Naive thymus-derived CD4-positive, alpha-beta T cell (primary cell): ENCODE measurements at regions not wholly inside any gene's neighbourhood (a gene's known extent, or its start where the extent isn't known, plus 50 kb on each side); places are given as distances from the start of the nearest gene placed in this dataset.

Experiments used
- ATAC-seq: fragments of 150-1000 bp; cut with Tn5 transposase; 2 replicates; pipeline ENCODE4 v1.10.0; 2021; ENCODE audit warnings: mild to moderate bottlenecking, moderate library complexity
- CTCF ChIA-PET: fragments of 350-600 bp; sonication (Branson Sonifier 250); formaldehyde crosslinking; loops from one replicate; lab custom pipeline; 2021; ENCODE audit warnings: antibody characterized with exemption; lab: Charles Lee
- POLR2A ChIA-PET: fragments of 350-600 bp; sonication (Branson Sonifier 250); formaldehyde crosslinking; loops from one replicate; lab custom pipeline; 2021; ENCODE audit warnings: antibody characterized with exemption, inconsistent platforms; lab: Charles Lee
- DNase-seq, 9 donors: peaks; one replicate each; pipeline versions ENCODE4 v3.0.0 to v3.0.0-alpha.2; 2020 to 2022; ENCODE audit warnings: mixed read lengths in 1 of 9
- H3K27ac ChIP-seq: one replicate; pipeline ENCODE4 v1.7.0; 2013; ENCODE audit warnings: mild to moderate bottlenecking, low read depth, low read length, moderate library complexity
- H3K27me3 ChIP-seq, 2 donors: one replicate each; pipeline ENCODE4 v1.7.0; 2013; ENCODE audit warnings: low read length in 2 of 2, mild to moderate bottlenecking in 2 of 2, moderate library complexity in 2 of 2; ENCODE audit not compliant: control insufficient read depth in 2 of 2, insufficient read depth in 2 of 2
- H3K36me3 ChIP-seq, 3 experiments: 1 replicate in 2 of 3; 2 replicates in 1 of 3; pipeline ENCODE4 v1.7.0; 2013; ENCODE audit warnings: low read length in 3 of 3, mild to moderate bottlenecking in 3 of 3, moderate library complexity in 1 of 3; ENCODE audit not compliant: insufficient read depth in 3 of 3, control insufficient read depth in 2 of 3
- H3K4me1 ChIP-seq, 2 donors: one replicate each; pipeline ENCODE4 v1.7.0; 2013; ENCODE audit warnings: low read length in 2 of 2, mild to moderate bottlenecking in 2 of 2, moderate library complexity in 1 of 2; ENCODE audit not compliant: control insufficient read depth in 2 of 2, insufficient read depth in 2 of 2
- H3K4me3 ChIP-seq: 2 replicates; pipeline ENCODE4 v1.7.0; 2013; ENCODE audit warnings: mild to moderate bottlenecking, low read length
- H3K9me3 ChIP-seq, 3 experiments: 1 replicate in 2 of 3; 2 replicates in 1 of 3; pipeline ENCODE4 v1.7.0; 2013; ENCODE audit warnings: low read length in 3 of 3; ENCODE audit not compliant: control insufficient read depth in 2 of 3
- H3K27ac Mint-ChIP-seq, 9 donors: one replicate each; pipeline ENCODE4 v1.8.0; 2020 to 2022; ENCODE audit warnings: mixed read lengths in 9 of 9, mild to moderate bottlenecking in 8 of 9, moderate library complexity in 5 of 9, inconsistent platforms in 2 of 9
- H3K27me3 Mint-ChIP-seq, 5 donors: one replicate each; pipeline ENCODE4 v1.8.0; 2021 to 2022; ENCODE audit warnings: mixed read lengths in 5 of 5, mild to moderate bottlenecking in 1 of 5
- H3K36me3 Mint-ChIP-seq, 5 donors: one replicate each; pipeline ENCODE4 v1.8.0; 2020 to 2022; ENCODE audit warnings: mixed read lengths in 5 of 5, mild to moderate bottlenecking in 3 of 5, inconsistent platforms in 1 of 5
- H3K4me1 Mint-ChIP-seq, 7 donors: one replicate each; pipeline ENCODE4 v1.8.0; 2020 to 2022; ENCODE audit warnings: mixed read lengths in 7 of 7, mild to moderate bottlenecking in 3 of 7, inconsistent platforms in 1 of 7
- H3K4me3 Mint-ChIP-seq, 10 donors: one replicate each; pipeline ENCODE4 v1.8.0; 2020 to 2022; ENCODE audit warnings: mild to moderate bottlenecking in 10 of 10, mixed read lengths in 10 of 10, moderate library complexity in 6 of 10, inconsistent platforms in 2 of 10
- H3K9me3 Mint-ChIP-seq, 11 donors: one replicate each; pipeline ENCODE4 v1.8.0; 2020 to 2022; ENCODE audit warnings: mixed read lengths in 11 of 11, mild to moderate bottlenecking in 4 of 11, inconsistent platforms in 1 of 11, moderate library complexity in 1 of 11
- intact Hi-C, 2 donors: fragments of 100-400 bp; cut with micrococcal nuclease; formaldehyde crosslinking; loops; one replicate each; pipeline ENCODE4 v1.15.1; 2023

- H3K9me3 Mint-ChIP-seq: peaks cover 0 to 31% (median 11%) of the 10 kb centered on the region in 11 donors
- no peak overlapping the region for H3K27ac Mint-ChIP-seq
- DNase-seq: no peak
- no peak overlapping the region for H3K4me3 Mint-ChIP-seq
- no peak overlapping the region for H3K27ac ChIP-seq
- intact Hi-C loops: no loop called here
- H3K27me3 Mint-ChIP-seq: no peaks in the 10 kb centered on the region
- POLR2A ChIA-PET: no interaction called here
- H3K4me1 Mint-ChIP-seq: no peaks in the 10 kb centered on the region
- no peaks in the 10 kb centered on the region for H3K9me3 ChIP-seq
- CTCF ChIA-PET: no interaction called here
- ATAC-seq: no peak
- H3K4me3 ChIP-seq: no peak overlapping the region
- no peaks in the 10 kb centered on the region for H3K4me1 ChIP-seq
- H3K36me3 ChIP-seq: no peaks in the 10 kb centered on the region
- H3K36me3 Mint-ChIP-seq: no peaks in the 10 kb centered on the region
- H3K27me3 ChIP-seq: no peaks in the 10 kb centered on the region
These were observed 852.7 kb downstream of the LUZP2 start for GRCh38 chr11:25349537-25349936.

- no peak for DNase-seq
- no peak overlapping the region for H3K4me3 Mint-ChIP-seq
- no peaks in the 10 kb centered on the region for H3K36me3 Mint-ChIP-seq
- H3K4me1 ChIP-seq: no peaks in the 10 kb centered on the region
- no peak for ATAC-seq
- no peaks in the 10 kb centered on the region for H3K27me3 Mint-ChIP-seq
- no peaks in the 10 kb centered on the region for H3K27me3 ChIP-seq
- H3K27ac Mint-ChIP-seq: no peak overlapping the region
- ChIA-PET CTCF (interaction anchor here (0.5 kb wide), 1 partner anchor 293 kb away, joined by 3 read pairs; no protein-coding TSS in a partner anchor), POLR2A (no interaction called here)
- H3K9me3 ChIP-seq: no peaks in the 10 kb centered on the region
- no peaks in the 10 kb centered on the region for H3K36me3 ChIP-seq
- no peak overlapping the region for H3K4me3 ChIP-seq
- intact Hi-C loops: no loop called here
- no peaks in the 10 kb centered on the region for H3K4me1 Mint-ChIP-seq
- H3K27ac ChIP-seq: no peak overlapping the region
- H3K9me3 Mint-ChIP-seq: peaks cover 0 to 43% (median 12%) of the 10 kb centered on the region in 11 donors
These were observed 854.3 kb downstream of the LUZP2 start for GRCh38 chr11:25350899-25351803.

- Mint-ChIP-seq H3K9me3 (peaks cover 0 to 21% (median 4%) of the 10 kb centered on the region in 11 donors), H3K4me1 (no peaks in the 10 kb centered on the region), H3K36me3 (no peaks in the 10 kb centered on the region), H3K4me3 (no peak overlapping the region), H3K27me3 (no peaks in the 10 kb centered on the region), H3K27ac (no peak overlapping the region)
- H3K4me1 ChIP-seq: no peaks in the 10 kb centered on the region
- no peaks in the 10 kb centered on the region for H3K9me3 ChIP-seq
- DNase-seq (no peak), ATAC-seq (no peak)
- intact Hi-C loops: no loop called here
- no peak overlapping the region for H3K27ac ChIP-seq
- no peaks in the 10 kb centered on the region for H3K36me3 ChIP-seq
- POLR2A ChIA-PET: no interaction called here
- H3K27me3 ChIP-seq: no peaks in the 10 kb centered on the region
- H3K4me3 ChIP-seq: no peak overlapping the region
- CTCF ChIA-PET: no interaction called here
These were observed 860.3 kb downstream of the LUZP2 start for GRCh38 chr11:25357133-25357532.

GRCh38 chr11:25377466-25377865 is 880.6 kb downstream of the LUZP2 start:
- Mint-ChIP-seq H3K27ac (no peak overlapping the region), H3K36me3 (no peaks in the 10 kb centered on the region), H3K4me1 (no peaks in the 10 kb centered on the region), H3K27me3 (no peaks in the 10 kb centered on the region), H3K4me3 (no peak overlapping the region), H3K9me3 (peaks cover 0 to 19% (median 5%) of the 10 kb centered on the region in 11 donors)
- no peaks in the 10 kb centered on the region for H3K9me3 ChIP-seq
- H3K4me3 ChIP-seq: no peak overlapping the region
- H3K4me1 ChIP-seq: no peaks in the 10 kb centered on the region
- intact Hi-C loops: no loop called here
- CTCF ChIA-PET: no interaction called here
- H3K27ac ChIP-seq: no peak overlapping the region
- ATAC-seq: no peak
- no peak for DNase-seq
- no peaks in the 10 kb centered on the region for H3K27me3 ChIP-seq
- POLR2A ChIA-PET: no interaction called here
- H3K36me3 ChIP-seq: no peaks in the 10 kb centered on the region

- no peaks in the 10 kb centered on the region for H3K9me3 ChIP-seq
- H3K27me3 ChIP-seq: no peaks in the 10 kb centered on the region
- no peaks in the 10 kb centered on the region for H3K36me3 ChIP-seq
- Mint-ChIP-seq H3K4me1 (no peaks in the 10 kb centered on the region), H3K9me3 (peaks cover 3 to 22% (median 12%) of the 10 kb centered on the region in 11 donors), H3K27me3 (no peaks in the 10 kb centered on the region), H3K36me3 (no peaks in the 10 kb centered on the region), H3K27ac (no peak overlapping the region), H3K4me3 (no peak overlapping the region)
- no peaks in the 10 kb centered on the region for H3K4me1 ChIP-seq
- intact Hi-C loops: no loop called here
- no peak for ATAC-seq
- no peak overlapping the region for H3K4me3 ChIP-seq
- H3K27ac ChIP-seq: no peak overlapping the region
- ChIA-PET CTCF (interaction anchor here (0.6 kb wide), 1 partner anchor 15 kb away, joined by 4 read pairs; no protein-coding TSS in a partner anchor), POLR2A (no interaction called here)
- no peak for DNase-seq
These were observed 900.0 kb downstream of the LUZP2 start for GRCh38 chr11:25396847-25397246.

GRCh38 chr11:25408146-25408545 is 911.3 kb downstream of the LUZP2 start:
- Mint-ChIP-seq H3K4me3 (no peak overlapping the region), H3K9me3 (peaks cover 0 to 25% (median 4%) of the 10 kb centered on the region in 11 donors), H3K27ac (no peak overlapping the region), H3K4me1 (no peaks in the 10 kb centered on the region), H3K36me3 (no peaks in the 10 kb centered on the region), H3K27me3 (no peaks in the 10 kb centered on the region)
- Histone ChIP-seq H3K27ac (no peak overlapping the region), H3K4me1 (no peaks in the 10 kb centered on the region), H3K9me3 (peaks cover 0 to 4% (median 0%) of the 10 kb centered on the region in 3 experiments), H3K27me3 (no peaks in the 10 kb centered on the region), H3K4me3 (no peak overlapping the region), H3K36me3 (no peaks in the 10 kb centered on the region)
- CTCF ChIA-PET: no interaction called here
- no peak for DNase-seq
- POLR2A ChIA-PET: no interaction called here
- intact Hi-C loops: no loop called here
- ATAC-seq: no peak

- Mint-ChIP-seq H3K4me3 (no peak overlapping the region), H3K36me3 (no peaks in the 10 kb centered on the region), H3K27me3 (no peaks in the 10 kb centered on the region), H3K27ac (no peak overlapping the region), H3K9me3 (peaks cover 1 to 14% (median 5%) of the 10 kb centered on the region in 11 donors), H3K4me1 (no peaks in the 10 kb centered on the region)
- no peaks in the 10 kb centered on the region for H3K4me1 ChIP-seq
- H3K27me3 ChIP-seq: no peaks in the 10 kb centered on the region
- CTCF ChIA-PET: no interaction called here
- intact Hi-C loops: no loop called here
- H3K36me3 ChIP-seq: no peaks in the 10 kb centered on the region
- H3K4me3 ChIP-seq: no peak overlapping the region
- no peak for DNase-seq
- POLR2A ChIA-PET: no interaction called here
- H3K9me3 ChIP-seq: no peaks in the 10 kb centered on the region
- ATAC-seq: no peak
- H3K27ac ChIP-seq: no peak overlapping the region
These were observed 916.1 kb upstream of the ANO3 start for GRCh38 chr11:25415793-25416192.
